GM10266 (cell line): ENCODE measurements at regions not wholly inside any gene's neighbourhood (a gene's known extent, or its start where the extent isn't known, plus 50 kb on each side); places are given as distances from the start of the nearest gene placed in this dataset.

Source experiments
- DNase-seq: peaks from one replicate; pipeline ENCODE4 v3.0.0; 2012; ENCODE audit errors: extremely low spot score
- CTCF ChIP-seq: IDR thresholded peaks from 2 replicates; pipeline ENCODE4 v1.5.1; 2012; ENCODE audit warnings: mild to moderate bottlenecking, low read depth; ENCODE audit not compliant: control insufficient read depth, insufficient read depth; ENCODE audit errors: missing control alignments

DNA sequence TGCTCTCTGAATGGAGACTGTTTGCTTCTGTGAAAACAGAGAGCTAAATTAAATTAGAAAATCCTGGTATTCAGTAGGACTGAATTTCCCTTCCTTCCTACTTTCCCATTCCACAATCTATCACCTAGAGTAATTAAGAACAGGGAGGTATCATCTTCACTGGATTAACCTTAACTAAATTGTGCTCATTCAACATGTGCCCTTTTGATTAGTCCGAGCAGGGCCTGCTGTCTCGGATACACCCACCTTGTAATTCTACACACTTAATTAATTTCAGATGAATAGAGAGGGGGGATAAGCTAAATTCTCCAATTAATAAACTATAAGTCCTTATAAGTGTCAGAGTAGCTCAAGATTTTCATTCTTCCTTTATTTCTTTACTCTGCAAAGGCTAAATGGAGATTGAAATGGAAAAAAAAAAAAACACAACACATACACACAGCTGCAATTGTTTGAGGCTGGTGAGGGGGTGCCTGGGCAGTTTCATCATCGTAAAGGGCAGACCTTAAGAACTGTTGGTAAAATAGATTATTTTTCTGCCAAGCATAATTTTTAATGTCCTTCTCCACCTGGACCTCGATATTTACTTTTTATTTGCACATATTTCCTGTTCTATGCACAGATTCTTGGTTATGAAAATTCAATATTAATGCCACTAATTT lies 157.1 kb upstream of the SIX2 start:
- no peak for DNase-seq

DNA sequence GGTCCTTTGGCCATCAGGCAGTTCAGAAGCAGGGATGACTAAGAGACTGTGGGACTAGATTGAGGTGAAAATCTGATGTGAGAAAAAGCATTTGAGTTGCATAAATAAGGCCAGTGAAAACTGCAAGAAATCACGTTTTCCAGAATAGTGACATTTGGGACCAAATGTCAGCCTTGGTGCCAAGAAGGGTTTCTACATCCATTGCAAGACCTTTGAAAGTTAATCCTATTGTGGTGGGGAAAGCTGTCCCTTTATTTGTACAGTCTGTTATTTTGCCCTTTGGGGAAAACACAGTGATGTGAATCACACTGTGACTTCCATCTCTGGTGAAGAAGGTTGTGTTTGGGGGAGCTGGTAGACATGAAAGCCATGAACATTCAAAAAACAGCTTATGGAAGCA lies 153.5 kb upstream of the SIX2 start:
- no peak for TF ChIP-seq CTCF
- DNase-seq: no peak

More for the DNA sequence above, 157.1 kb upstream of the SIX2 start:
- no peak for TF ChIP-seq CTCF

GRCh38 chr2:45156605-45157004 lies 147.4 kb upstream of the SIX2 start:
- DNase-seq: no peak
- no peak for TF ChIP-seq CTCF

DNA sequence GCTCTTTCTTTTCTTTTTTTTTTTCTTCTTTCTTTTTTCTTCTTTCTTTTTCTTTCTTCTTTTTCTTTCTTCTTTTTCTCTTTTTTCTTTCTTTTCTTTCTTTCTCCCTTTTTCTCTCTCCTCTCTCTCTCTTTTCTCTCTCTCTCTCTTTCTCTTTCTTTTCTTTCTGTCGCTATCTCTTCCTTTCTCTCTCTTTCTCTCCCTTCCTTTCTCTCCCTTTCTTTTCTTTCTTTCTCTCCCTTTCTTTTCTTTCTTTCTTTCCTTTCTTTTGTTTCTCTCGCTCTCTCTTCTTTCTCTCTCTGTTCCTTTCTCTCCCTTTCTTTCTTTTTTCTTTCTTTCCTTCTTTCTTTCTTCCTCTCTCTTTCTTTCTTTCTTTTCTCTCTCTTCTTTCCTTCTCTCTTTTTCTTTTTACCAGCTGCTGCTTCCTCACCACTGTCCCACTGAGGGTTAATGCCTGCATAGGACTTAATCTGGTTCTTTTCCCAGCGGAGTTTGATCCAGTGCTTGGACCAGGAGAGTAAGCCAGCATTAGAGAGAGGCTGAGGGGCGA lies 145.4 kb upstream of the SIX2 start:
- no peak for TF ChIP-seq CTCF
- no peak for DNase-seq

DNA sequence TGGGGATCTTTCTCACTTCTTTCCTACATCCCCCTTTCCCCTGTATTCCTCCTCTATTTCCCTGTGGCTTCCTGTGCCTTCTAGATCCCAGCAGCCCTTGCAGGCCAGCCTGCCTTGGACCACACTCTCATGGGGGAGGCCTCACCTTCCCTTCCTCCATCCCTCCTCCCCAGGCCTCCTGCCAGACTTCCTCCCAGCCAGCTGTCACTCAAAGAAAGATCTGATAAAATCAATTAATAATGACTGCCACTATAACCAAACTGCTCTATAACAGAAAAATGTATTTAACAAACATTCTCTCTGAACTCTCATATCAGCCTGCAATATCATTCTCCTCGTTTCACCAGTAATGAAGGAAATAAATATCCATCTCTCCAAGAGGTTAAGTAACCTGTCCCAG lies 144.9 kb upstream of the SIX2 start:
- no peak for DNase-seq
- TF ChIP-seq CTCF: no peak

DNA sequence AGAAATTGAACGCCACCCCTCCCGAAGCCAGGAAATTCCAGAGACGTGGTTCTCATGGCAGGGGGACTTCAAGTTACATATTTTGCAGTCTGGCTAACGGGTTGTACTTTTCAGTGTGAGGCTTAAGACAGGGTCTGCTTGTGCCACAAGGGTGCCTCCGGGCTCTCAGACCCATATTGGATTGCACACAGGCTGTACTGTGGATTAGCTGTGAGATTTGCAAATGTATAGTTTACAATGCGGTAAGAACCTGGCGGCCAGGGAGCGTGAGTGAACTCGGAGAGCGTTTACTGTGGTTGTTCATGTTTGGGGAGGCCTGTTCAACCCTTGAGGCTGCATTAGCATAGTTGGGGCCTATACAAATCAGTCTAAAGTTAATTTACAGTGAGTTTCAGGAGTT lies 143.9 kb upstream of the SIX2 start:
- TF ChIP-seq CTCF: no peak
- DNase-seq: no peak

GRCh38 chr2:45152691-45153090 lies 143.4 kb upstream of the SIX2 start:
- TF ChIP-seq CTCF: no peak
- no peak for DNase-seq
